ENCODE measurements at regions not wholly inside any gene's neighbourhood (a gene's known extent, or its start where the extent isn't known, plus 50 kb on each side); places are given as distances from the start of the nearest gene placed in this dataset.

DNA sequence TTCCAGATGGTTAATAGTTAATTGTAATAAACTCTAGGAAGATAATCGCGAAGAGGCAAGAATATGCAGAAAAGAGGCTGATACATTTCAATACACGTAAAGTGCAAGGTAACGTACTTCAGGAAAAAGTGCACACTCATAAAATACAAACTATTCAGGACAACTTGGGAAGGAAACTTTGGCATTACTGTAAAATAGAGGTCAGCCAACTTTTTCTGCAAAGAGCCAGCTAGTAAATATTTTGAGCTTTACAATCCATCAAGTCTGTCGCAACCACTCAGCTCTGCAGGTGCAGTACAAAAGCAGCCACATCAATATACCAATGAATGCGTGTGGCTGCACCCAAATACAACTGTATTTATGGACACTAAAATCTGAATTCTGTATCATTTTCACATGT is 51.6 kb upstream of the THUMPD3 start:
- Histone ChIP-seq H3K36me3 (ENCODE audit: low read depth) (no peaks in the 10 kb centered on the region), H3K9me3 (no peaks in the 10 kb centered on the region), H3K4me3 (no peak overlapping the region), H3K4me1 (ENCODE audit: low read depth) (no peaks in the 10 kb centered on the region)
- ATAC-seq (peak; percentile 69), DNase-seq (no peak)
- TF ChIP-seq CTCF (IDR thresholded peaks at IDR 0.05), result no peak
- intact Hi-C loops (cut with DNase I, micrococcal nuclease), result no loop called here

Data from mucosa of descending colon (tissue), 3 donors.